IPS DF 19.7 (cell line): ENCODE measurements at regions not wholly inside any gene's neighbourhood (a gene's known extent, or its start where the extent isn't known, plus 50 kb on each side); places are given as distances from the start of the nearest gene placed in this dataset.
"Not testable (repeated sequence)": the region's sequence is repeated elsewhere in the genome, so short reads cannot be mapped to it uniquely, and the experiment has no call there.

Experiments used
- DNase-seq: peaks from one replicate; pipeline ENCODE4 v3.0.0-alpha.2; 2013; ENCODE audit warnings: low read depth, low spot score

DNA sequence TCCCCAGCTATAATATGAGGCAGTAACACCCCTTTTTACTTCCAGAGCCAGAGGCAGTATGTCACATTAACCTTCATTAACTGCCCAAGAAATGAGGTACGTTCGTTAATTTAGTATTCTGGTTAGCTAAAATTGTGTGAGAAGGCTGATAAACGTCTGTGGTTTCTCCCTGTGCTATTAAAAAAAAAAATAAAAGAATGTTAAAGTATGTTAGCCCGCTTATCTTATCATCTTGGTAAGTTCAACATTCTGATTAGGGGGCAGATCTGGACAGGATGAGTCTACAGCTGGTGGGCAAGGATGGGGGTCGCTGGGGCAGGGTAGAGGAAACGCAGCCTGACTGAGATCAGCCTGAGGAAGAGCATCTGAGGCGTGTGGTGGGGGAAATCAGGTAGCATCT lies 154.0 kb downstream of the PRL start:
- no peak for DNase-seq

DNA sequence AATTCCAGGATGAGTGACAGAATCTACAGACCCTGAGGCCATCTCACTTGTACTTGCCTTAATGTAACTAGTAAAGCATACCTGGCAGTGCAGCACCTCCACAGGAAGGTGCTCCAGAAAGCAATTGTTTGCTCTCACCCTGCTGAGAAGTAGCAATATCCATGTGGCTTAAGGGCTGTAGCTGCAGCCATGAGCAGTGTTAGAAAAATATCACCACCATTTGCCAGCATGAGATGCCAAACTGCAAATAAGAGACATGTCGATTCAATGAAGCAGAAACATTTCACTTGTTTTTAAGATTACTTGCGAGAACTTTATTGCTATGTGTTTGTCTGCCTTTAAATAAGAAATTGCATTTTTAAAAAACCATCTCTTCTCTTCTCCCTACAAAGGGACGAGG lies 151.5 kb downstream of the PRL start:
- DNase-seq: peak; percentile 7

DNA sequence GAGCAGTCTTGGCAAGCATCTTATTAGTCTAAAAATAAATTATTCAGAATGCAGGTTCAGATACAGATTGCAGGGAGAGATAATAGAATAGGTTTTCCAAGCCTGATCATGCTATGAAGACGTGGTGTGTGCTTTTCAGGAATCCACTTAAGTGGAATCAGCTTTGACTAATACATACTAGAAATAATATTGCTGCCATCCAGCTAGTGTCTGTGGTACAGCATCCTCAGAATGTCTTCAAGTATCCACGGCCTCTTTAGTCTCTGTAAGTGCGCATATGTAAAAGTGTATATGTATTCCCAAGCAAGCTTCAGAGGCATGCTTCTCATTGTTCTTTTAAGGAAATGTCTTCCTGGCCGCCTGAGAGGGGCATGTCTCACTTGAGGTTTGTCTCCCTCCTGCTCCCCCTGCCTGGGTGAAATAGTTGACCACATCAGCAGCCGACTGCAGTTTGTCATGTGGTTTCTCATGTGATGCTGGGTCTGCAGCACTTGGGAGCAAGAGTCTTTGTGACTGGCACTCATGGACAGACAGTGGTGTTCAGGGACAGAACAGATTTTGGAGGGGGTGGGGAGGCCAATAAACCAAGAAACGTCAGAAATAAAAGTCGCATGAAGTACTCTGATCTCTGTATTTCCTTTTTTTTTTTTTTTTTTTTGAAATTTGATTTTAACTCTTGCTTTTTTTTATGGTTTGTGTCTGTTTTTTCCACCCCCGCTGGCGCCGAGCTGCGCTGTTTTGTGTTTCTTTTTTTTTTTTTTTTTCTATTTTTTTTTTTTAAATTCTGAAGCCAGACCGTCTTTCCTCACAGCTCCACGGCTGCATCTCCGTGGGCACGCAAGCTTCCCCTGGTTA lies 150.8 kb downstream of the PRL start:
- peak; percentile 40 for DNase-seq

DNA sequence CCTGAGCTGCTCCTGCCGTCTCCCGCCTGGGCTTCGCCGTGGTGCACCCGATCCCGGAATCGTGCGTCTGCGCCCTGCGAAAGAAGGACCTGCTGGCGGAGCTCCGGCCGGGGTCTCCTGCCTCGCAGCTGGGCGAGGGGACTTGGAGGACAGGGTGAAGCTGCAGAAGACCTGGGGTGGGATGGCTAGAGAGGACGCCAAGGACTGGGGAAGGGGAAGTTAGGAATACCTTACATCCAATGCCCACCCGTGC lies 150.2 kb downstream of the PRL start:
- DNase-seq: no peak

GRCh38 chr6:22146931-22147701 lies 149.7 kb downstream of the PRL start:
- DNase-seq: no peak

GRCh38 chr6:22147921-22148776 lies 148.7 kb downstream of the PRL start:
- DNase-seq: no peak

DNA sequence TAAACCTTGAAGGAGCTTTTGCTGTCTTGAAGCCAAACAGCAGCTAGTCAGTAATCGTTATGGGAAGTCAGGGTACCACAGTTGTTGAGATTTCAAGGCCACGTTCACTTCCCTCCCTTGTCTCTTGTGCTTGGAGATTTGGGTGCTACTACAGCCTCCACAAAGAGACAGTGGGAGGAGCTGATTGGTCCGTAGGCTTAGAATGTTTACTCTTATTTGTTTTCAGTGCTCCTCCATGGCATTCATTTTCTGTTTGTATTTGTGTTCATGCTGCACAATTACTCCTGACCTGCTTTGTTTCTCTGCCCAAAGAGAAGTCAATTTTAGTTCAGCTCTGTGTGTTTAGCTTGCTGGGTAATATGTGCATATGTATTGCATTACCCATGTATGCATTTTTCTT lies 147.7 kb downstream of the PRL start:
- no peak for DNase-seq

GRCh38 chr6:22149501-22150367 lies 147.1 kb downstream of the PRL start:
- DNase-seq: no peak

DNA sequence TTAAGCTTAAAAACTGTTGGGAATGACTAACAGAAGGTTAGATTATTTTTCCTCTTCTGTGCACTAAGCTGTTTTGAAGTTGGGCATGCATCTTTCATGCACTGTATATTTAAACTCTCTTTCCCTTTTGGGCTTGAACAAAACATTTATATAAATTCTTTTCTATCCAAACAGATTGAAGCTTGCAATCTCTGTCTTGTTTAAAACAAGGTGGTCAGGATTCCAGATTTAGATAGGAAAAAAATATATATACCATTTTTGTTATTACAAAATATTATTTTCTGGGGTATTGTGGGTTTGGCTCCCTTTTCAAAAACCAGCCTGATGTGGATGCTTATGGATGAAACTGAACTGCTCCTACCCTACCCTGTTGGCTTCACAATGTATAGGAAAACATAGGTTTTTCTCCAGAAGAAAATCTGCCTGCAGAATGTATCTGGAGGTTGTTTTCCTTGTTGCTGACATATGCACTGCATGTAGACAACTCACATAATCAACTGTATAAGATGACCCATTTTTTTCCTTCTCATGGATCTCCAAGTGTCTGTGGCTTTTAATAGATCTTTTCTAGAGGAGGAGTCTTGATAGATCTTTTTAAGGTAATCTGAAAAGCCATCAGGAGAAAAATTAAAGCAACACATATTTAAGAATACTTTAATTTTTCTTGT lies 146.3 kb downstream of the PRL start:
- no peak for DNase-seq

DNA sequence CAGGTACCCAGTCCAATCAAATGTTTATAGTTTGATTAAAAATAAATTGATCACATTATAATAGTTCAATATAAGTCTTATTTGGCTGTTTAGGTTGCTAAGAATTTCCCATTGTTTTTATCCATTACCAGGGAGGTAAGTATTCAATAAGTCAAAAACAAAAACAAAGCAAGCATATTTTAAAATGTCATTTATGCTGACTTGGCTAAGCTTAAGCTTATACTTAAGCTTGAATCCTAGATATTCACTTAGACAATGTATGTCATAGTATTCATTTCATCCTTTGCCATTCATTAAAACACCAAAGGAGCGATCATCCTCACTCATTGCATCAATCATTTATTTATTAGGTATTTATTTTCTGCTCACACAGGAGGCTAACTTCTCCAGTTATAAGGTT lies 144.9 kb downstream of the PRL start:
- no peak for DNase-seq

DNA sequence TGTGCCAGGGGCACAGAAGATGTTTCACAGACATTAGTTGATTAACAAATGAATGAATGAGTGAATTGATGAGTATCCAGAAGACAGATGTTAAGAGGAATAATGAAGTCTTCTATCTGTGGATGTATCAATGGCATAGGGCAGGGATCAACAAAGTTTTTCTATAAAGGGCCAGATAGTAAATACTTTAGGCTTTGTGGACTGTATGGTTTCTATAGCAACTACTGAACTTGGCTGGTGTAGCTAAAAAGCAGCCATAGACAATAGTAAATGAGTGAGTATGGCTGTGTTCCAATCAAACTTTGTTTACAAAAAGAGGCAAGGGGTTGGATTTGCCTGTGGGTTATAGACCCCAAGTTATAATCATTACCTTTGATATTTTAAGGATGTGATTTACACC lies 144.0 kb downstream of the PRL start:
- DNase-seq: no peak

GRCh38 chr6:22153384-22154158 lies 143.3 kb downstream of the PRL start:
- DNase-seq: no peak

- DNase-seq: no peak
Observed at GRCh38 chr6:22155551-22155950, 141.3 kb downstream of the PRL start.

DNA sequence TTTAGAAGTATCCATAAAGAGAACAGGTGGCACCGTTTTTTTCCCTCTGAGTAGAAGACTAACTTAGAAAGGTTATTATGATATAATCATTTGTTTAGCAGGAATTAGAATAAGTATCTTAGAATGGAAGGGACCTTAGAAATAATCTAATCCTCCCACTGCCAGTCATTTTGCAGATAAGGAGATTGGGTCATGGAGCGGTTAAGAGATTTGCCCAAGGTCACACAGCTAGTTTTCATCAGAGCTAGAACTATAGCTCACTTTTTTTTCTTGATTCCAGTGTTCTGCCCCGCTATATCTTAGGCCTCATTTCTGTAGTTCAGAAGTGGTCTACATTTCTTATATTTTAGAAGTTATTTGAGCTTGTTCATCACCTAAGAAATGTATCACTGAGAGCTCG lies 139.6 kb downstream of the PRL start:
- DNase-seq: no peak

DNA sequence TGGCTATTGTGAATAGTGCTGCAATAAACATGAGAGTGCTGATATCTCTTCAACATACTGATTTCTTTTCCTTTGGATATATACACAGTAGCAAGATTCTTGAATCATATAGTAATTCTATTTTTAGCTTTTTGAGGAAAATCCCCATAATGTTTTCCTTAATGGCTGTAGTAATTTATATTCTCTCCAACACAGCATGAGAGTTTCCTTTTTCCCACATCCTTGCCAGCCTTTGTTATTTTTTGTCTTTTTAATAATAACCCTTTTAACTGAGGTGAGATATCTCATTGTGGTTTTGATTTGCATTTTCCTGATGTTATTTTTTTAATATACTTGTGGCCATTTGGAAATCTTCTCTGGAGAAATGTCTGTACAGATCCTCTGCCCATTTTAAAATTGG lies 132.6 kb downstream of the PRL start:
- no peak for DNase-seq

DNA sequence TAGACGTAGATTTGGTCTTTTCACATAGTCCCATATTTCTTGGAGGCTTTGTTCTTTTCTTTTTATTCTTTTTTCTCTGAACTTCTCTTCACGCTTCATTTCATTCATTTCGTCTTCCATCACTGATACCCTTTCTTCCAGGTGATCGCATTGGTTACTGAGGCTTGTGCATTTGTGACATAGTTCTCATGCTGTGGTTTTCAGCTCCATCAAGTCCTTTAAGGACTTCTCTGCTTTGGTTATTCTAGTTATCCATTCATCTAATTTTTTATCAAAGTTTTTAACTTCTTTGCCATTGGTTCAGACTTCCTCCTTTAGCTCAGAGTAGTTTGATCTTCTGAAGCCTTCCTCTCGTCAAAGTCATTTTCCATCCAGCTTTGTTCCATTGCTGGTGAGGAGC lies 125.8 kb downstream of the PRL start:
- DNase-seq: not testable (repeated sequence)

- DNase-seq: not testable (repeated sequence)
Observed at GRCh38 chr6:22171885-22172284, 125.0 kb downstream of the PRL start.

DNA sequence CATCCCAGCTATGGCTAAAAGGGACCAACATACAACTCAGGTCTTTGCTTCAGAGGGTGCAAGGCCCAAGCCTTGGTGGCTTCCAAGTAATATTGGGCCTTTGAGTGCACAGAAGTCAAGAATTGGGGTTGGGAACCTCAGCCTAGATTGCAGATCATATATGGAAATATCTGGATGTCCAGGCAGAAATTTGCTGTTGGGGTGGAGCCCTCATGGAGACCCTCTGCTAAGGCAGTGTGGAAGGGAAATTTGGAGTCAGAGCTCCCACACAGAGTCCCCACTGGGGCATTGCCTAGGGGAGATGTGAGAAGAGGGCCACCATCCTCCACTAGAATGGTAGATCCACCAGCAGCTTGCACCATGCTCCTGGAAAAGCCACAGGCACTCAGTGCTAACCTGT lies 123.5 kb downstream of the PRL start:
- no peak for DNase-seq

DNA sequence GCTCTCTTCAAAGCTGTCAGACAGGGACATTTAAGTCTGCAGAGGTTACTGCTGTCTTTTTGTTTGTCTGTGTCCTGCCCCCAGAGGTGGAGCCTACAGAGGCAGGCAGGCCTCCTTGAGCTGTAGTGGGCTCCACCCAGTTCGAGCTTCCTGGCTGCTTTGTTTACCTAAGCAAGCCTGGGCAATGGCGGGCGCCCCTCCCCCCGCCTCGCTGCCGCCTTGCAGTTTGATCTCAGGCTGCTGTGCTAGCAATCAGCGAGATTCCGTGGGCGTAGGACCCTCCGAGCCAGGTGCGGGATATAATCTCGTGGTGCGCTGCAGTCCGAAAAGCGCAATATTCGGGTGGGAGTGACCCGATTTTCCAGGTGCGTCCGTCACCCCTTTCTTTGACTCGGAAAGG lies 116.6 kb downstream of the PRL start:
- not testable (repeated sequence) for DNase-seq

DNA sequence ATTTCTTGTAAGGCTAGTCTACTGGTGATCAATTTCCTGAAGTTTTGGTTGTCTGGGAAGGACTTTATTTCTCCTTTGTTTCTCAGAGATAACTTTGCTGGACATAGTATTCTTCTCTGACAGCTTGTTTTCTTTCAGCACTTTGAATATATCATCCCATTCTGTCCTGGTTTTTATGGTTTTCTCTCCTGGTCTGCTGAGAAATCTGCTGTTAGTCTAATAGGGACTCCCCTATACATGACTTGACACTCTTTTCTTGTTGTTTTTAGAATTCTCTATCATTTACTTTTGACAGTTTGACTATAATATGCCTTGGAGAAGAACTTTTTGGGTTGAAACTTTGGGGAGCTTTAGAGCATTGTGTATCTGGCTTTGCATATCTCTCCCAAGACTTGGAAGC lies 112.5 kb downstream of the PRL start:
- no peak for DNase-seq
